OCI-LY1 (cell line): ENCODE measurements at regions not wholly inside any gene's neighbourhood (a gene's known extent, or its start where the extent isn't known, plus 50 kb on each side); places are given as distances from the start of the nearest gene placed in this dataset.

Experiments
- EZH2 ChIP-seq: fragments of 200-600 bp; sonication (generic), shearing (Covaris generic); IDR thresholded peaks from 2 replicates; pipeline ENCODE4 v1.8.0; 2017; ENCODE audit warnings: borderline replicate concordance, mixed run types, mild to moderate bottlenecking, antibody characterized with exemption, low read length, moderate library complexity, mixed read lengths
- TF ChIP-seq, protein P1 (sequence below): fragments of 200-600 bp; sonication (generic), shearing (Covaris generic); IDR thresholded peaks from 2 replicates; pipeline ENCODE4 v1.5.1; 2017; ENCODE audit warnings: mild to moderate bottlenecking, antibody characterized with exemption, low read length, moderate library complexity, mixed read lengths

DNA sequence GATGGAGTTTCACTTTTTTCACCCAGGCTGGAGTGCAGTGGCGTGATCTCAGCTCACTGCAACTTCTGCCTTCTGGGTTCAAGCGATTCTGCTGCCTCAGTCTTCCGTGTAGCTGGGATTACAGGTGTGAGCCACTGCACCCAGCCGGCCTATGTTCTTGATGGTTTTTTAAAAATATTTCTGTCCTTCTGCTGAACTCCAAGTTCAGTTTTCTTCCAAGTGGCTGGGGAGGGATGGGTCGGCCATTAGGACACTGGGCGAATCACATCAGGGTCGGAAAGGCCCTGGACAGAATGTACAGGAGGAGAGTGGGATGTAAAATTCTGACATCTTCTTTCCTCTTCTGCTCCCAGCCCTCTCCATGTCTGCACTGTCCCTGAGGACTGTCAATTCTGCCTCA lies 289.6 kb downstream of the PTPRU start:
- TF ChIP-seq, protein P1, sequence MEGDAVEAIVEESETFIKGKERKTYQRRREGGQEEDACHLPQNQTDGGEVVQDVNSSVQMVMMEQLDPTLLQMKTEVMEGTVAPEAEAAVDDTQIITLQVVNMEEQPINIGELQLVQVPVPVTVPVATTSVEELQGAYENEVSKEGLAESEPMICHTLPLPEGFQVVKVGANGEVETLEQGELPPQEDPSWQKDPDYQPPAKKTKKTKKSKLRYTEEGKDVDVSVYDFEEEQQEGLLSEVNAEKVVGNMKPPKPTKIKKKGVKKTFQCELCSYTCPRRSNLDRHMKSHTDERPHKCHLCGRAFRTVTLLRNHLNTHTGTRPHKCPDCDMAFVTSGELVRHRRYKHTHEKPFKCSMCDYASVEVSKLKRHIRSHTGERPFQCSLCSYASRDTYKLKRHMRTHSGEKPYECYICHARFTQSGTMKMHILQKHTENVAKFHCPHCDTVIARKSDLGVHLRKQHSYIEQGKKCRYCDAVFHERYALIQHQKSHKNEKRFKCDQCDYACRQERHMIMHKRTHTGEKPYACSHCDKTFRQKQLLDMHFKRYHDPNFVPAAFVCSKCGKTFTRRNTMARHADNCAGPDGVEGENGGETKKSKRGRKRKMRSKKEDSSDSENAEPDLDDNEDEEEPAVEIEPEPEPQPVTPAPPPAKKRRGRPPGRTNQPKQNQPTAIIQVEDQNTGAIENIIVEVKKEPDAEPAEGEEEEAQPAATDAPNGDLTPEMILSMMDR: no peak
- no peak for TF ChIP-seq EZH2
